Endothelial cell of umbilical vein (primary cell): ENCODE measurements at regions not wholly inside any gene's neighbourhood (a gene's known extent, or its start where the extent isn't known, plus 50 kb on each side); places are given as distances from the start of the nearest gene placed in this dataset.

Source experiments
- BruUV-seq: library from RNA; stranded (reverse); fragments of 400-500 nt; replicated peaks from 2 replicates; lab custom pipeline; 2021; lab: Mats Ljungman, UMichigan
- CTCF ChIA-PET: fragments of 300-600, 350-600 bp; sonication (Branson Sonifier 250); formaldehyde crosslinking; loops from one replicate; lab custom pipeline; 2021; ENCODE audit warnings: antibody characterized with exemption, inconsistent platforms; lab: Charles Lee
- POLR2A ChIA-PET: fragments of 300-600, 350-600 bp; sonication (Branson Sonifier 250); formaldehyde crosslinking; loops from one replicate; lab custom pipeline; 2021; ENCODE audit warnings: antibody characterized with exemption, inconsistent platforms; lab: Charles Lee
- DNase-seq: peaks from one replicate; pipeline ENCODE4 v3.0.0-alpha.2; 2011; ENCODE audit warnings: low read depth, low spot score
- FAIRE-seq: peaks from 2 replicates; lab custom pipeline; 2011; peaks lifted over from hg19 to GRCh38; lab: Jason Lieb, UNC
- H2AFZ ChIP-seq: 2 replicates; pipeline ENCODE4 v1.6.0; 2012; ENCODE audit warnings: low read depth, low read length, control low read depth, inconsistent platforms
- H3K27ac ChIP-seq: 2 replicates; pipeline ENCODE4 v1.5.1; 2011; ENCODE audit warnings: low read depth, mild to moderate bottlenecking, control low read depth, low read length, moderate library complexity; ENCODE audit not compliant: insufficient read depth
- H3K27me3 ChIP-seq, 2 experiments: 2 replicates each; pipeline versions ENCODE4 v1.6.0 to v1.6.1; 2011; ENCODE audit warnings: low read length in 2 of 2, mixed read lengths in 1 of 2; ENCODE audit not compliant: control insufficient read depth in 2 of 2, insufficient read depth in 2 of 2
- H3K36me3 ChIP-seq, 2 experiments: 2 replicates in 1 of 2; 3 replicates in 1 of 2; pipeline ENCODE4 v1.5.1; 2011; ENCODE audit warnings: low read length in 2 of 2, mild to moderate bottlenecking in 1 of 2, moderate library complexity in 1 of 2; ENCODE audit not compliant: control insufficient read depth in 2 of 2, insufficient read depth in 2 of 2; ENCODE audit errors: extremely low read depth in 1 of 2
- H3K4me1 ChIP-seq: 3 replicates; pipeline ENCODE4 v1.5.1; 2011; ENCODE audit warnings: mild to moderate bottlenecking, low read length; ENCODE audit not compliant: control insufficient read depth, insufficient read depth; ENCODE audit errors: extremely low read depth
- H3K4me2 ChIP-seq: 2 replicates; pipeline ENCODE4 v1.6.1; 2011; ENCODE audit warnings: low read length, control low read depth, mixed read lengths; ENCODE audit not compliant: insufficient read depth
- H3K4me3 ChIP-seq, 3 experiments: fragments of 200-600 bp in 1 of 3; sonication (generic), shearing (Covaris generic) in 1 of 3; replicated peaks in 1 of 3; 2 replicates each; pipeline ENCODE4 v1.5.1; 2011 to 2016; ENCODE audit warnings: control low read depth in 3 of 3, low read length in 3 of 3, mild to moderate bottlenecking in 2 of 3, inconsistent platforms in 1 of 3, low read depth in 1 of 3, moderate library complexity in 1 of 3; ENCODE audit not compliant: insufficient read depth in 1 of 3
- H3K79me2 ChIP-seq: 2 replicates; pipeline ENCODE4 v1.6.0; 2012; ENCODE audit warnings: low read length, inconsistent platforms; ENCODE audit not compliant: control insufficient read depth, insufficient read depth
- H3K9ac ChIP-seq: replicated peaks from 2 replicates; pipeline ENCODE3; 2011; ENCODE audit warnings: low read length, control low read depth; ENCODE audit not compliant: insufficient read depth; ENCODE audit errors: extremely low read depth
- H3K9me1 ChIP-seq: replicated peaks from 3 replicates; pipeline ENCODE4 v1.6.0; 2011; ENCODE audit warnings: mild to moderate bottlenecking, low read length; ENCODE audit not compliant: control insufficient read depth, insufficient read depth; ENCODE audit errors: extremely low read depth
- H3K9me3 ChIP-seq: replicated peaks from 2 replicates; pipeline ENCODE4 v1.5.1; 2012; ENCODE audit warnings: low read length, inconsistent platforms; ENCODE audit not compliant: control insufficient read depth, insufficient read depth
- H4K20me1 ChIP-seq: replicated peaks from 2 replicates; pipeline ENCODE3; 2011; ENCODE audit warnings: mild to moderate bottlenecking, low read length; ENCODE audit not compliant: control insufficient read depth, insufficient read depth; ENCODE audit errors: extremely low read depth
- CTCF ChIP-seq, 2 donors: IDR thresholded peaks; 1 replicate in 1 of 2; 2 replicates in 1 of 2; pipeline ENCODE4 v1.5.1; 2011; ENCODE audit warnings: low read length in 2 of 2, mild to moderate bottlenecking in 2 of 2, moderate library complexity in 2 of 2, control low read depth in 1 of 2, inconsistent platforms in 1 of 2, low read depth in 1 of 2; ENCODE audit not compliant: insufficient read depth in 1 of 2; ENCODE audit errors: extremely low read depth in 1 of 2
- EZH2 ChIP-seq: IDR thresholded peaks from 2 replicates; pipeline ENCODE4 v1.6.1; 2012; ENCODE audit warnings: borderline replicate concordance, low read depth, mild to moderate bottlenecking, moderate library complexity, low read length, inconsistent platforms; ENCODE audit not compliant: severe bottlenecking
- FOS ChIP-seq: IDR thresholded peaks from 2 replicates; pipeline ENCODE4 v1.6.1; 2011; ENCODE audit warnings: mild to moderate bottlenecking, low read length, moderate library complexity, borderline replicate concordance; ENCODE audit not compliant: insufficient read depth
- GATA2 ChIP-seq: IDR thresholded peaks from 2 replicates; pipeline ENCODE4 v1.7.0; 2011; ENCODE audit warnings: low read depth, mild to moderate bottlenecking, moderate library complexity, mixed read lengths, low read length; ENCODE audit not compliant: insufficient read length, insufficient read depth
- JUN ChIP-seq: IDR thresholded peaks from 2 replicates; pipeline ENCODE4 v1.6.1; 2011; ENCODE audit warnings: borderline replicate concordance, low read depth; ENCODE audit not compliant: insufficient read length, insufficient read depth
- MAX ChIP-seq: IDR thresholded peaks from 2 replicates; pipeline ENCODE4 v1.6.1; 2011; ENCODE audit not compliant: insufficient read depth, insufficient read length
- MYC ChIP-seq: IDR thresholded peaks from one replicate; pipeline ENCODE4 v1.6.1; 2011; ENCODE audit warnings: mild to moderate bottlenecking, low read depth, low read length
- POLR2A ChIP-seq: IDR thresholded peaks from 2 replicates; pipeline ENCODE4 v1.6.1; 2012; ENCODE audit warnings: low read depth, mild to moderate bottlenecking, control low read depth, low read length
- POLR2AphosphoS5 ChIP-seq: IDR thresholded peaks from 2 replicates; pipeline ENCODE4 v1.6.1; 2012; ENCODE audit warnings: low read depth, mild to moderate bottlenecking, control low read depth, low read length, moderate library complexity; ENCODE audit not compliant: insufficient read depth
- dilution Hi-C: fragments of 300-500 bp; cut with MboI; formaldehyde crosslinking; loops from one replicate; pipeline ENCODE4 v1.15.0; 2019; ENCODE audit warnings: low sequenced_read_pairs; ENCODE audit not compliant: extremely low pct_ligation_motif_present
- intact Hi-C: fragments of 100-400 bp; cut with micrococcal nuclease; formaldehyde crosslinking; loops from one replicate; pipeline ENCODE4 v1.10.0; 2022

- intact Hi-C loops (no loop called here), dilution Hi-C loops (no loop called here)
- H3K4me1 ChIP-seq = no peaks in the 10 kb centered on the region
- H3K27me3 ChIP-seq = no peaks in the 10 kb centered on the region
- BruUV-seq = no TSS peak
- H3K36me3 ChIP-seq = no peaks in the 10 kb centered on the region
- ChIA-PET POLR2A (no interaction called here), CTCF (no interaction called here)
- DNase-seq (no peak), FAIRE-seq (no peak)
- no peak overlapping the region for H2AFZ ChIP-seq
- no peak overlapping the region for H3K4me3 ChIP-seq
- no peaks in the 10 kb centered on the region for H4K20me1 ChIP-seq
- no peaks in the 10 kb centered on the region for H3K79me2 ChIP-seq
- H3K4me2 ChIP-seq = no peak overlapping the region
- H3K9ac ChIP-seq = no peak overlapping the region
- no peaks in the 10 kb centered on the region for H3K9me1 ChIP-seq
- H3K9me3 ChIP-seq = no peaks in the 10 kb centered on the region
- no peak for TF ChIP-seq CTCF (IDR thresholded peaks at IDR 0.05; ENCODE audit: extremely low read depth in 1 of 2, insufficient read depth in 1 of 2, low read depth in 1 of 2, low read length in 2 of 2)
- no peak for TF ChIP-seq EZH2
- no peak for TF ChIP-seq MAX
- TF ChIP-seq JUN = no peak
- TF ChIP-seq MYC = no peak
- TF ChIP-seq FOS = no peak
- no peak for TF ChIP-seq POLR2A
- TF ChIP-seq GATA2 = no peak
- TF ChIP-seq POLR2AphosphoS5 = no peak
- H3K27ac ChIP-seq = no peak overlapping the region
These were observed 151.4 kb downstream of the OAT start for GRCh38 chr10:124267231-124267885.
